CD14-positive monocyte (primary cell): ENCODE measurements at regions not wholly inside any gene's neighbourhood (a gene's known extent, or its start where the extent isn't known, plus 50 kb on each side); places are given as distances from the start of the nearest gene placed in this dataset.

Experiments
- DNase-seq, 3 donors: peaks; one replicate each; pipeline ENCODE4 v3.0.0-alpha.2; 2011 to 2022
- H2AFZ ChIP-seq: 2 replicates; pipeline ENCODE4 v1.6.0; 2012; ENCODE audit warnings: mild to moderate bottlenecking, low read depth, low read length, inconsistent platforms; ENCODE audit not compliant: insufficient read depth, poor library complexity, severe bottlenecking
- H3K27ac ChIP-seq, 2 donors: 1 replicate in 1 of 2; 2 replicates in 1 of 2; pipeline ENCODE4 v1.5.1; 2012 to 2013; ENCODE audit warnings: low read length in 2 of 2, control low read depth in 1 of 2, inconsistent platforms in 1 of 2, low read depth in 1 of 2, mild to moderate bottlenecking in 1 of 2
- H3K27me3 ChIP-seq, 2 donors: one replicate each; pipeline versions ENCODE4 v1.6.0 to v1.6.1; 2011 to 2013; ENCODE audit warnings: low read length in 2 of 2; ENCODE audit not compliant: control insufficient read depth in 2 of 2, insufficient read depth in 2 of 2
- H3K36me3 ChIP-seq, 2 donors: replicated peaks in 1 of 2; 1 replicate in 1 of 2; 2 replicates in 1 of 2; pipeline versions ENCODE4 v1.5.1 to v1.6.1; 2012 to 2013; ENCODE audit warnings: low read length in 2 of 2, control low read depth in 1 of 2, inconsistent platforms in 1 of 2, mild to moderate bottlenecking in 1 of 2; ENCODE audit not compliant: insufficient read depth in 2 of 2, control insufficient read depth in 1 of 2
- H3K4me1 ChIP-seq, 2 donors: 1 replicate in 1 of 2; 2 replicates in 1 of 2; pipeline versions ENCODE4 v1.5.1 to v1.6.1; 2012 to 2013; ENCODE audit warnings: low read length in 2 of 2, control low read depth in 1 of 2, inconsistent platforms in 1 of 2, mild to moderate bottlenecking in 1 of 2, moderate library complexity in 1 of 2; ENCODE audit not compliant: insufficient read depth in 2 of 2, control insufficient read depth in 1 of 2
- H3K4me2 ChIP-seq: replicated peaks from 2 replicates; pipeline ENCODE3; 2012; ENCODE audit warnings: low read length, moderate library complexity, mild to moderate bottlenecking; ENCODE audit not compliant: poor library complexity, severe bottlenecking; ENCODE audit errors: extremely low read depth
- H3K4me3 ChIP-seq, 3 experiments: fragments of 200-600 bp in 1 of 3; sonication (generic) in 1 of 3; replicated peaks in 1 of 3; 1 replicate in 2 of 3; 2 replicates in 1 of 3; pipeline ENCODE4 v1.5.1; 2011 to 2013; ENCODE audit warnings: low read length in 3 of 3, mild to moderate bottlenecking in 3 of 3, control low read depth in 2 of 3, low read depth in 2 of 3, inconsistent platforms in 1 of 3, moderate library complexity in 1 of 3
- H3K79me2 ChIP-seq: 2 replicates; pipeline ENCODE4 v1.6.0; 2012; ENCODE audit warnings: mild to moderate bottlenecking, control low read depth, inconsistent platforms, low read length, moderate library complexity; ENCODE audit not compliant: insufficient read depth
- H3K9ac ChIP-seq: 2 replicates; pipeline ENCODE4 v1.6.0; 2017; ENCODE audit warnings: low read length, mild to moderate bottlenecking; ENCODE audit not compliant: insufficient read depth, poor library complexity, severe bottlenecking
- H3K9me3 ChIP-seq, 2 donors: replicated peaks in 1 of 2; 1 replicate in 1 of 2; 2 replicates in 1 of 2; pipeline versions ENCODE4 v1.5.1 to v1.6.1; 2012 to 2013; ENCODE audit warnings: low read length in 2 of 2, control low read depth in 1 of 2; ENCODE audit not compliant: control insufficient read depth in 1 of 2, insufficient read depth in 1 of 2
- H4K20me1 ChIP-seq: 2 replicates; pipeline ENCODE4 v1.6.0; 2012; ENCODE audit warnings: mild to moderate bottlenecking, low read length, control low read depth, moderate library complexity; ENCODE audit not compliant: insufficient read depth
- H3K27ac Mint-ChIP-seq, 7 donors: one replicate each; pipeline ENCODE4 v1.8.0; 2020; ENCODE audit warnings: mild to moderate bottlenecking in 7 of 7, mixed read lengths in 7 of 7, moderate library complexity in 6 of 7, inconsistent platforms in 2 of 7
- H3K27me3 Mint-ChIP-seq, 3 donors: one replicate each; pipeline ENCODE4 v1.8.0; 2021 to 2022; ENCODE audit warnings: low read depth in 3 of 3, mild to moderate bottlenecking in 3 of 3, mixed read lengths in 3 of 3, moderate library complexity in 3 of 3, inconsistent platforms in 1 of 3
- H3K36me3 Mint-ChIP-seq, 2 donors: one replicate each; pipeline ENCODE4 v1.8.0; 2020; ENCODE audit warnings: mixed read lengths in 2 of 2, inconsistent platforms in 1 of 2, mild to moderate bottlenecking in 1 of 2
- H3K4me1 Mint-ChIP-seq: one replicate; pipeline ENCODE4 v1.8.0; 2020; ENCODE audit warnings: mild to moderate bottlenecking, mixed read lengths
- H3K4me3 Mint-ChIP-seq, 2 donors: one replicate each; pipeline ENCODE4 v1.8.0; 2020; ENCODE audit warnings: mild to moderate bottlenecking in 2 of 2, mixed read lengths in 2 of 2, moderate library complexity in 1 of 2
- H3K9me3 Mint-ChIP-seq, 7 donors: one replicate each; pipeline ENCODE4 v1.8.0; 2020 to 2022; ENCODE audit warnings: mixed read lengths in 7 of 7, mild to moderate bottlenecking in 6 of 7, moderate library complexity in 6 of 7, inconsistent platforms in 2 of 7
- WGBS: methylation state at CpG from one replicate; pipeline ENCODE4 v1.1.5; 2013; ENCODE audit warnings: missing lambda C conversion rate; ENCODE audit not compliant: insufficient coverage; 5-methylcytosine and 5-hydroxymethylcytosine counted together
- intact Hi-C, 2 donors: fragments of 100-400 bp; cut with micrococcal nuclease; formaldehyde crosslinking; loops; one replicate each; pipeline versions ENCODE4 v1.15.0 to v1.15.1; 2023
- TF ChIP-seq, protein P1 (sequence below): fragments of 200-600 bp; IDR thresholded peaks from one replicate; pipeline ENCODE4 v1.8.0; 2022; ENCODE audit warnings: antibody characterized with exemption, mild to moderate bottlenecking

DNA sequence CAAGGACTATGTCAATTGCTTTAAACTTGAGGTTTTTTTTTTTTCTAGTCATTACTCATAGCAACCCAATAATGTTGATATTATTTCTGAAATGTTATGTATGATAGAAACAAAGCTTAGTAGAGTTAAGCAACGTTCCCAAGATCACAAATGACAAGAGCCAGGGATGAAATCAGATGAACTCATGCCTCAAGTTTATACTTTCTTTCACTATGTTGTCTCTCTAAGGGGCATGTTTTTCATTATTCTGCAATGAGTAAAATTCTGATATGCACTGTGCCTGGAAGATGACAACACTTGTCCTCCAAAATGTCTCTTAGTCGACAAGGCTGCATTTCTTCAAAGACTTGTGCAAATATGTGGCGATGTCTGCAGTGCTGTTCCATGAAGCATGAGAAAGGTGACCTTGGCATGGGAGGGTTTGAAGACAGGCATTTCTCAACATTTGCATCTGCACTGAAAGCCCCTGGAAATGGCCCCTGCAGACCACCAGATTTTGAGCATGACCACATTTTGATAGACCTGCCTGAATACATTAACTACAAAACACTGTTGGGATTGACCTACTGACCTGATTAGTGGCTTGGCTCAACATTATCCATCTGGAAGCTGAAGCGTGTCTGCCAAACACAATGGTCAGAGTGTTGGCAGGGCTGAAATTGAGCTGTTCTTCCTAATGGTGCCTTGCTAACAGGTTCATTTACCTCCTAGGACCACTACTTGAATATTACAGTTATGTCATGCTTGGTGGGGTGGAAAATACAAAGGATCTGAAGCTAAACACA is 1027.5 kb downstream of the CDH11 start:
- Mint-ChIP-seq H3K9me3 (peaks cover 0 to 2% (median 0%) of the 10 kb centered on the region in 7 donors), H3K4me1 (no peaks in the 10 kb centered on the region), H3K27ac (no peak overlapping the region), H3K4me3 (no peak overlapping the region), H3K27me3 (no peaks in the 10 kb centered on the region), H3K36me3 (no peaks in the 10 kb centered on the region)
- H3K9ac ChIP-seq: no peak overlapping the region
- H2AFZ ChIP-seq: no peak overlapping the region
- TF ChIP-seq, protein P1, sequence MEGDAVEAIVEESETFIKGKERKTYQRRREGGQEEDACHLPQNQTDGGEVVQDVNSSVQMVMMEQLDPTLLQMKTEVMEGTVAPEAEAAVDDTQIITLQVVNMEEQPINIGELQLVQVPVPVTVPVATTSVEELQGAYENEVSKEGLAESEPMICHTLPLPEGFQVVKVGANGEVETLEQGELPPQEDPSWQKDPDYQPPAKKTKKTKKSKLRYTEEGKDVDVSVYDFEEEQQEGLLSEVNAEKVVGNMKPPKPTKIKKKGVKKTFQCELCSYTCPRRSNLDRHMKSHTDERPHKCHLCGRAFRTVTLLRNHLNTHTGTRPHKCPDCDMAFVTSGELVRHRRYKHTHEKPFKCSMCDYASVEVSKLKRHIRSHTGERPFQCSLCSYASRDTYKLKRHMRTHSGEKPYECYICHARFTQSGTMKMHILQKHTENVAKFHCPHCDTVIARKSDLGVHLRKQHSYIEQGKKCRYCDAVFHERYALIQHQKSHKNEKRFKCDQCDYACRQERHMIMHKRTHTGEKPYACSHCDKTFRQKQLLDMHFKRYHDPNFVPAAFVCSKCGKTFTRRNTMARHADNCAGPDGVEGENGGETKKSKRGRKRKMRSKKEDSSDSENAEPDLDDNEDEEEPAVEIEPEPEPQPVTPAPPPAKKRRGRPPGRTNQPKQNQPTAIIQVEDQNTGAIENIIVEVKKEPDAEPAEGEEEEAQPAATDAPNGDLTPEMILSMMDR: no peak
- no peak overlapping the region for H3K4me3 ChIP-seq
- no peaks in the 10 kb centered on the region for H4K20me1 ChIP-seq
- H3K4me1 ChIP-seq: no peaks in the 10 kb centered on the region
- intact Hi-C loops: no loop called here
- DNase-seq: no peak
- H3K27me3 ChIP-seq: no peaks in the 10 kb centered on the region
- H3K9me3 ChIP-seq: no peaks in the 10 kb centered on the region
- 91% methylated on average over 3 of the region's 4 CpGs for WGBS
- H3K36me3 ChIP-seq: no peaks in the 10 kb centered on the region
- no peaks in the 10 kb centered on the region for H3K79me2 ChIP-seq
- no peak overlapping the region for H3K27ac ChIP-seq
- H3K4me2 ChIP-seq: no peak overlapping the region

DNA sequence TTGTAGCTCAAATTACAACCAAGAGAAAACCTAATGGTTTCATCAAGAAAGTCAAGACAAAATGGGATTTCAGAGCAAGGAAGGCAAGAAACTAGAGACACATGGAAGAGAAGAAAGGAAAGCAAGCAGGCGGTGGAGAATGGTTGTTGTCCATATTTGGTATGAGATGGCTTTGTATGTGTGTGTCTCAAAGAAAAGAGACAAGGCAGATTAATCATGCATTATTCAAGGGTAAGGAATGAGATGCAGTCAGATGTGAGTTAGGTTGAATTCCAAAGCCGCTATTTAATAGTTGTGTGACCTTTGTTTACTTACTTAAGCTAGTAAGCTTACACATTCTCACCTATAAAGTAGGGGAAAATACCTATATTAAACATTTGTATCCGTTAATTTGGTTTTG is 1029.6 kb downstream of the CDH11 start:
- Mint-ChIP-seq H3K27me3 (peaks cover 0 to 1% (median 0%) of the 10 kb centered on the region in 3 donors), H3K36me3 (no peaks in the 10 kb centered on the region), H3K9me3 (peaks cover 0 to 3% (median 0%) of the 10 kb centered on the region in 7 donors), H3K4me1 (no peaks in the 10 kb centered on the region), H3K27ac (no peak overlapping the region), H3K4me3 (no peak overlapping the region)
- Histone ChIP-seq H3K27me3 (no peaks in the 10 kb centered on the region), H4K20me1 (no peaks in the 10 kb centered on the region), H2AFZ (no peak overlapping the region), H3K9ac (no peak overlapping the region), H3K79me2 (no peaks in the 10 kb centered on the region), H3K9me3 (no peaks in the 10 kb centered on the region), H3K4me1 (no peaks in the 10 kb centered on the region), H3K4me3 (no peak overlapping the region), H3K4me2 (no peak overlapping the region), H3K27ac (no peak overlapping the region), H3K36me3 (no peaks in the 10 kb centered on the region)
- intact Hi-C loops: no loop called here
- WGBS: 100% methylated on average over 1 of the region's 3 CpGs
- TF ChIP-seq, protein P1: no peak
- DNase-seq: no peak
